HG02885 (cell line): ENCODE measurements at regions not wholly inside any gene's neighbourhood (a gene's known extent, or its start where the extent isn't known, plus 50 kb on each side); places are given as distances from the start of the nearest gene placed in this dataset.

Source experiments
- ATAC-seq: cut with Tn5 transposase; IDR thresholded peaks from one replicate; pipeline ENCODE4 v1.9.1; 2021; ENCODE audit warnings: mild to moderate bottlenecking; ENCODE audit not compliant: unreplicated experiment, poor library complexity

DNA sequence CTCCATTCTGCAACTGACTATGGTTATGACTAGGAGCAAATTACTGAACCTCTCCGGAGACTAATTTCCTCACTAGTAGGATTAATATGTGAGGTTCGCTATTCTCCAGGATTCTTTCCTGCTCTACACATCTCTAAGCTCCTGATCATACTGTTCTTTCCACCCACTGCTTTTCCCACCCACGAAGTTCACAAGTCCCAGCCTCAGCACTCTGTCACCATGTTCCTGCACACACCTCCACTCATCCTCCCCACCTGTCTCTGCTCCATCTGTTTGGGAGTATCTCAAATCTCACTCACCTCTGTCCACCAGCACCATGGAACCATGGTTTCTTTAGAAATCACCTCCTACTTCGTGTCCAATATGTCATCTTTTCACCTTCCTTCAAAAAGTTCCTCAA is 185.3 kb downstream of the LRATD1 start:
- no peak for ATAC-seq

DNA sequence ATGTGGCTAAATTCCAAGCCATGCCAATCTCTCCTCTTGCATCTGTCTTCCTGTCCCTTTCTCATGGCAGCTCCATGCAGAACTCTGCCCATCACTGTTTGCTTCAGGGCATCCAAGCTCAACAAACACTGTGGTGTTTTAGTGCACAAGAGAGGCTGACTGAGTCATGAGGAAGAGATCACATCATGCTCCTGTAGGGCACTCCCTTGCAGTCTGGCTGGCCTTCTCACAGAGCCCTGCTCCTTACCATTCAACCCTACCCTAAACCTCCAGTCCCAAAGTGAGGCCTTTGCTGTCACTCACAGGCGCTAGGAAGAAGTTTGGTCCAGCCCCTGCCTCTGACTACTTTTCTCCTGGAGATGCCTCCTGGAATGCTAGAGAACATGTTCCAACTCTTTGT is 194.0 kb downstream of the LRATD1 start:
- no peak for ATAC-seq

DNA sequence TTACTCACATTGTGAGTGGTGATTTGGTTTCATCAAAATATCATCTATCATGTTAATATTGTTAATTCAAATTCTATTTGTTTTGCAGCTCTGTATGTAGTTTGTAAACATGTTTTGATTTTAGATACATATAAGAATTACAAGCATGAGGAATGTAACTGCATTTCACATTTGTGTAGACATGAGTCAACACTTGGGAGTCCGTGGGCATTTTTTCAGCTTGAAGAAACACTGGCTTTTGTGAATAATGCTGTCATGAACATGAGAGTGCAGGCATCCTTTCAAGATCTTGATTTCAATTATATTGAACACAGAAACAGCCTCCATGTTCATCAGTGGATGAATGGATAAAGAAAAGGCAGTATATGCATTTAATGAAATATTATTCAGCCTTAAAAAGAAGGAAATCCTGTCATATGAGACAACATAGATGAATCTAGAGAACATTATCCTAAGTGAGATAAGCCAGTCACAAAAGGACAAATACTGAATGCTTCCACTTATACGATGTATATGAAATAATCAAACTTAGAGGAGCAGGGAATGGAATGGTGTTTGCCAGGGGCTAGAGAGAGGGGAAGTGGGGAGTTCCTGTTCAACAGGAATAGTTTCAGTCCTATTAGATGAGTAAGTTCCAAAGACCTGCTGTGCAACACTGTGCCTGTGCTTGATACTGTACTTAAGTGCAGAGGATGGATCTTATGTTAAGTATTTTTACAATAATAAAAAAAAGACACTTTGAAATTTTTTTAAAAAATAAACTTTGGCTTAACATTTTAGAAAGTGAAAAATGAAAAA is 194.9 kb downstream of the LRATD1 start:
- no peak for ATAC-seq

DNA sequence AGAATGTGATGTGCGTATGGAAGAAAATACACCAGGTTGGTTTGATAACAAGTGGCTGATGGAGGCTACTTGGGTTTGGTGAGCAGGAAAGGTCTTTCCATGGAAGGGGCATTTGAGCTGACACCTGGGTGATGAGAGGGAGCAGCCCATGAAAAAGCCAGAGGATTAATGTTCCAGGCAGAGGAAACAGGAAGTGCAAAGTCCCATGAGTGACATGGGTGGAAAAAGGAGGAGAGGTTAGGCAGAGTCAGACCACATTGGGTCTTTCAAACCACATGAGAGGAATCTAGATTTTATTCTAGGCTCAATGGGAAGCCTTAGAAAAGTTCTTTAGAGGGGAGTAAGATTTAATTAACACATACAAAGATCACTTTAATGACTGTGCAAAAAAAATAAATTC is 195.7 kb downstream of the LRATD1 start:
- ATAC-seq = no peak

DNA sequence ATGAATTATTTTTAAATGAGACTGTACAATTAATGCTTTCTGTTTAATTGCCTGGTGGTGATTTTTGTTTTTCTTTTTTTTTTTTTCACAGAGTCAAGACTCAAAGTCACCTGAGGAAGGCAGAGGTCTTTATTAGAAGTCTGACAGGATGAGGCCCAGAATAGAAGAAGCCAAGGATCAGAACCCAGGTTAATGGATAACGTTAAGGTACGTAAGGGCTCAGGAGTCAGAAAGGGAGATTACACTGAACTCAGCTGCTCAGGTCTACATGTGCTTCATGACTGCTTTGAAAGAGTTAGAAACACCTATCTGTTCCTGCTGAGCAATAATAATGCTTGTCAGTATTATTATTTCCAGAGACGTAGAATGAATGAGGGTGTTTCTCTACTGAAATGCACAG is 196.5 kb downstream of the LRATD1 start:
- ATAC-seq = no peak

DNA sequence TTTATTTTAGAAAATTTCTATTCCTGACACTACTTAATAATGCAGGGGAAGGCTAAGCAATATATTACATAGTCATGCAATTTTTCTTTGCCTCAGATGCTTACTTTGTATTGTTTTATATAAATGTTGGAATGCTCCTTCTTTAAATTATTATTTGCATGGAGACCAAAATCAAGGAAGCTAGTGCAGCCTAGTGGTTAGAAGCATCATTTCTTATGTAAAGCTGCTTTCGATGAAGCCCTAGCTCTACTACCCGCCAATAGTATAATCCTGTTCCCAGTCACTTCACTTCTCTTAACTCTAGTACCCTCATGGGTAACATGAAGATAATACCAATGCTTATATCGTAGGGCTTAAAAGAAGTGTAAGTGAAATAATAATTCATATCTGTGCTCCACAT is 198.9 kb downstream of the LRATD1 start:
- no peak for ATAC-seq

DNA sequence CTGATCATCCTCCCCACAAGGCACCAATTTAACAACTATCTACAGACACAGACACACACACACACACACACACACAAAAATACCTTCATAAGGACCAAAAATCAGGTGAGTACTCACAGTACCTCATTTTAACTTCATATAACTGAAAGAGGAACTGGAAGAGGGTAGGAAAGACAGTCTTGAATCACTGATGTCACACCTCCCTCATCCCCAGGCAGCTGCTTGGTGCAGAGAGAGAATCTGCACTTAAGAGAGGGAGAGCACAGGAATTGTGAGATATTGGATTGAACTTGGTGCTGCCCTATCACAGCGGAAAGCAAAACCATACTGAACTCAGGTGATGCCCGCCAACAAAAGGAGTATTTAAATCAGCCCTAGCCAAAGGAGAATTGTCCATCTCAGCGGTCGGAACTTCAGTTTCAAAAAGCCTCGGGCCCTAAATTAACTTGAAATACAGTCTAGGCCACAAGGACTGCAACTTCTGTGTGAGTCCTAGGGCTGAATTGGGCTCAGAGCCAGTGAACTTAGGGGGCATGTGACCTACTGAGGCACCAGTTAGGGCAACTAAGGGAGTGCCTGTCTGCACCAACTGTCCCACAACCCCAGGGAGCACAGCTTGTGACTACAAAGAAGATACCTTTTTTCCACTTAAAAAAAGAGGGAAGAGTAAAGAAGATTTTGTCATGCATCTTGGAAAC is 211.1 kb downstream of the LRATD1 start:
- peak; percentile 77 for ATAC-seq

DNA sequence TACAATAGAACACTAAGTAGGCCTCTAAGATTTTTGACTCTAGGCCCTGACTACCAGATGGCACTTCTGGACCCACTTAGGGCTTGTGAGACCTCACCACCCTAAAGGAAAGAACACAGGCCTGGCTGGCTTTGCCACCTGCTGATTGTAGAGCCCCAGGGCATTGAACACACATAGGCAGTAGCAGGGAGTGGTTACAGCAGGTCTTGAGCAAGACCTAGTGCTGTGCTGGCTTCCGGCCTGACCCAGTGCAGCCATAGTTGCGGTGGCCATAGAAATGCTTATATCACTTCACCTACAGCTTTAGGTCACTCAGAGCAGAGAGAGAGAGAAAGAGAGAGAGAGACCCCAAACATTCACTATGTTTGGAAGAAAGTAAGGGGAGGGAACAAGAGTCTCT is 223.2 kb downstream of the LRATD1 start:
- ATAC-seq = no peak

DNA sequence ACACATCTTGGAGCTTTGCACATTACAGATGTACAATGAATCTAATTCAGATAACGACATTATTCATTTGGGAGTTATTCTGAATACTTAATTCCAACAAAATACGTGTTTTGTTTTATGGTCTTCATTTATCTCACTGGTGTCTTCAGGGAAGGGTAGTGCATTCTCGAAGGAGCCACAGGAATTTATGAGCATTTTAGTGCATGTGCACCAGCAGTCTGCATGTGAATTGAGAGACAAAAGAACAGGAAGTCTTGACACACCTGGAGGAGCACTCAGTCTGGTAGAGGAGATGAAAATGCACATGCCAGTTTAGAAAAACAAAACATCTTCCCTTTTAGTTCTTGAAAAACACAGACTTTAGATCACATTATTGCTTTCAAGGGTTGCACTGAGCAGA is 228.7 kb downstream of the LRATD1 start:
- peak; percentile 33 for ATAC-seq

DNA sequence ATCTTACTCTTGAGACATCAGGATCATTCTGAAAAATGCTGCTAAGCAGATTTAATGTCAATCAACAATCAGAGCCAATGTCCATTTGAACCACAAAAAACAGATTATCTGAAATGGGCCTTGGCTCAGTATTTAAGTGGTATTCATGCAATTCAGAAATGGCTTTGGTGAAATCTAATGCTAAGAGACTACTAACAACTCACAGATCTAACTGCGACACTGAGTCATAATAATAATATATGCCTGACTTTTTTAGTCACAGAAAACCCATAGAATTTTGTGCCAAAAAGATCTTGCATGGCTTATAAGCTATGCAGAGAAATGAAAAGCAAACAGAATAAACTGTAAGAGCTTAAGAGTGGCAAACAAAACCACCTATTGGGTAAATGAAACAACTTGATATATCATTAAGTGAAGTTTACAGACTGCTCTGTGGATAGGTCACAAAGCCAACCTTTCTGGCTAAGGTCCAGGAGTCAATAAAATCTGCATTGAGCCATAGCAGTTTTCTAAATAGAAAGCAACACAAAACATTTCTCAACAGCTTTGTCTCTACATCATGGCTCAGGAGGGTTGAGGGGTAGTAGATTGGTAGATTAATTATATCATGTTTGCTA is 234.3 kb downstream of the LRATD1 start:
- ATAC-seq = no peak

DNA sequence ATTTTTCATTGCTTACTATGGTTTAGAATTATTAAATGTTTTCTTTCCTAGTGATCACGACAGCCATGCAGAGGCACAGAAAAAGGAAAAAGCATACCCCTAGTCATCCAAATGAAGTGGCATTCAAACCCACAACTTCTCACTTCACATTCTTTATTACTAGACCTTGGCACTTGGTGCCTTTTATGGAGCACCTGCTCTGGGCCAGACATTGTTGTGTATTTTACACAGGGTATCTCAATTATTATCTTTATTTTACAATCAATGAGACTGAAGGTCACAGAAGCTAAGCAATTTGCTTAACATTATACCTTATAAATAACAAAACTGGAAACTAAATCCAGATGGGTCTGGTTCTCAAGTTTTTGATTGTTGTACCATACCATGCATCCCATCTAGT is 235.3 kb downstream of the LRATD1 start:
- ATAC-seq = no peak

DNA sequence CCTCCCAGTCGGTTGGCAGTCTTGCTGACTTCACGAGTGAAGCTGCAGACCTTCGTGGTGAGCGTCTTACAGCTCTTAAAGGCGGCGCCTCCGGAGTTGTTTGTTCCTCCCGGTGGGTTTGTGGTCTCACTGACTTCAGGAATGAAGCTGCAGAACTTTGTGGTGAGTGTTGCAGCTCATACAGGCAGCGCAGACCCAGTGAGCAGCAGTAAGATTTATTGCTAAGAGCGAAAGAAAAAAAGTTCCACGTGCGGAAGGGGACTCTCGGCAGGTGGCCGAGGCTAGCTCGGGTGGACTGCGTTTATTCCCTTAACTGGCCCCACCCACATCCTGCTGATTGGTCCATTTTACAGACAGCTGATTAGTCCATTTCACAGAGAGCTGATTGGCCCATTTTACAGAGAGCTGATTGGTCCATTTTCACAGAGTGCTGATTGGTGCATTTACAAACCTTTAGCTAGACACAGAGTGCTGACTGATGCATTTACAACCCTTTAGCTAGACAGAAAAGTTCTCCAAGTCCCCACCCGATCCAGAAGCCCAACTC is 240.3 kb downstream of the LRATD1 start:
- ATAC-seq = no peak

DNA sequence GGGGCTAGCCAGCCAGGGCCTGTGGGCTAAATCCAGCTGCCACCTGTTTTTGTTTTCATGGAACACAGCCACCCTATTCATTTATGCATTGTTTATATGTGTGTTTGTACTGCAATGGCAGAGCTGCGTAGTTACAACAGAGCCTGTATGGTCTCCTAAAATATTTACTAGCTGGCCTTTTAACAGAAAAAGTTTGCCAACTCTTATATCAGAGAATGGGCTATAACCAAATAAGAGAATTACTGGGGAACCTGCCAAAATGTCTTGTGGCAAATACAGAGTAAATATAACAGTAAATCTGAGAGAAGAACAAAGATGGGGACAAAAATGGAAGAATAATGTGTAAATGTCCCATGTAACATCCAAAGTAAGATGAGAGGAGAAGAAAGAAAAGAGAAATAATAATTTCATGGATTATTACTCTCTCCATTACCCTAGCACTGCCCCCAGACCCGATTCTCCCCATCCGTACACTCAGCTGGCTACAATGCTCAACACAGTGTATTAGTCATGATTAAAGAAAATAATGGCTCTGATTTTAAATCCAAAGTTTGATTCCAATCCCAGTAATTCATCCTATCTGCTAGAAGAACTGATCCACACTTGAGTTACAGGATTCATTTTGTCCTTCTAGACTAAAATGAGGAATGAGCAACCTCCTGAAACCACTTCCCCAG is 249.3 kb downstream of the LRATD1 start:
- no peak for ATAC-seq

DNA sequence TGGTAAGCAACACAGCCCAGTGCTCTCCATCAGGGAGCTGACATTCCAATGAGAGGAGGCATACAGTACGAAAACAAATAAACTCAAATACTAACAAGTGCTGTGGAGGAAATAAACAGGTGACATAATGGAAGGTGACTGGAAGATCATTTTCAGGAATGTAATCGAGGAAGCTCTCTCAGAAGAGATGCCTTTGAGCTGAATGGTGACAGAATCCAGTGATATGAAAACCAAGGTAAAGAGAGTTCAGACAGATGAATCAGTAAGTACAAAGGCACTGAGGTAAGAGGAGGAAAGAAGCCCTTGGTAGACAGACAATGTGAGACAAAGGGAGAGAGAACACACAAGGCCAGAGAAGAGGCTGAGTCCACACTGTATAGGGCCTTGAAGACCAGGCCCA is 252.1 kb downstream of the LRATD1 start:
- ATAC-seq = no peak

DNA sequence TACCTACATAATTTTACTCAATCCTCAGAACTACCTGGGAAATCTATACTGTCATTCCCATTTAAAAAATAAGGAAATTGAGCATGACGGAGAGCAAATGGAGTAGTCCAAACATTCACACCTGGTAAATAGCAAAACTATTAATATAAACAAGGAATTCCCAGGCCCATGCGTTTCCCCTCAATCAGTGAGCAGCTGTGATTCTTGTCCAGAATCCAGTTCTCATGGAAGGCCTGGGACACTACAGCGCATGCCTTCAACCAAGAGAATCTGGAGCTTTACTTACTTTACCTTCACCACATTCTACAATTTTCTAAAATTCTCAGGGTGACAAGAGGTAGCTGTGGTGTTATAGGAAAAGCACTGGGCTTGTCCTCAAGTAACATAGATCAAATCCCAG is 259.0 kb downstream of the LRATD1 start:
- no peak for ATAC-seq

DNA sequence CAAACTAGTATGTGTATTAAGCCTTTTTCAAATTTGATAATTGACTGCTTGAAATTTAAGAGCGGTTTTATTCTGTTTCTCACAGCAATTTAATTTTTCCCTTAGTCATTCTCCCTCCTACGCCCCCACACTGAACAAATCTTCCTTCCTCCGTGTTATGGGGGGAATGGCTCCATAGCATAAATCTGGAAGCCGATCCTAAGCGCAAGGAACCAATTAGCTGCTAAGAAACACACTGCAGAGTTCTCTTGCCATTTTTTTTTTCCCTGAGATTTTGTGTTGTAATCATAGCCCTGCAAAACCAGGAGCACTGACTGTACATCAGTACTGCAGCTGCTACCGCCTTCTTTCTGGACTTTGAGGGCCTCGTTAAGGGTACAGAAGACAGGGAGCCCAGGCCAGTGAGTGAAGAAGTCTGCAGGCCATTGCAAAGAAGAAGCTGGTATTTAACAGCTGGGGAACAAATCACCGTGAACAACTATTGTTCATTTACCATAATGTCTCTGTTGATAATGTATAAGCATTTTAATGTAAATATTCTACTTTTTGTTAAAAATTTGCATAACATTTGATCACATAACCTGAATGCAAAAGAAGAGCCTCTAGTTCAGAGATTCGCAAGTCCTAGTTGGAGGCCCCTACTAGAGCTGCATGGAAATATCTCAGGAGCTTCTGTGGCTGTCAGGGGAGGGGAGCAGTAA is 264.0 kb downstream of the LRATD1 start:
- ATAC-seq = no peak

DNA sequence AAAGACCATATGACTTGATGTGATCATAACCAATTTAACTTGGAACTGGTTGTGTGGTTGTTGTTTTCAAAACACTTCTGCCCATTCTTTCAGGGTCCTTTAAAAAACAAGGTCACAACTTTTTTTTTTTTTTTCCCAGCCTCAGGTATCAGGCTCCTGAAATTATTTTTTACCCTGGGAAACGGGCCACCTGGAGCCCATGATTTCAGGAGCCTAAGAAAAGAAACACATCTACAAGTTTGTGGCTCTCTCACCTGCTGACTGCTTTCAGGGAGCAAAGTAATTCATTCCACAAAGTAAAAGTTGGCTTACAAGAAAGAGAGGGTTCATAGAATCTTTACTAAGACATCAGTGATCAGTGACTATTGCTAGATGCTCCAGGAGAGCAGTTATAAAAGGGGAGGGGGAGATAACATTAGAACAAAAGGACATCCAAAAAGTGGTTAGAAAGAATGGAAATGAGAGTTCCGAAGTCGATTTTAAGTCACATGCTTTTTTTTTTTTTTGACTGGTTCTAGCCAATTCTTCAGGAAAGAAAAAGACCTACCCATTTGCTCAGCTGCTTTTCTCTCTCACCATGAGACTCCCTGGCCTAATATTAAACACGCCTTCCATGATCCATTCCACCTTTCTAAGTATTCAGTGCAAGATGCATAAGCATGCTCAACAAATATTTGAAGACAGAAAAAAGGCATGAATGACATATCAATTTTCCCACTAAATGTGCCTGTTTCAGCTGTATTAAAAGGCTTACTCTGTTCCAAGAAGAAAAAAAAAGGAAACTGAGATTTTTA is 267.3 kb downstream of the LRATD1 start:
- no peak for ATAC-seq

DNA sequence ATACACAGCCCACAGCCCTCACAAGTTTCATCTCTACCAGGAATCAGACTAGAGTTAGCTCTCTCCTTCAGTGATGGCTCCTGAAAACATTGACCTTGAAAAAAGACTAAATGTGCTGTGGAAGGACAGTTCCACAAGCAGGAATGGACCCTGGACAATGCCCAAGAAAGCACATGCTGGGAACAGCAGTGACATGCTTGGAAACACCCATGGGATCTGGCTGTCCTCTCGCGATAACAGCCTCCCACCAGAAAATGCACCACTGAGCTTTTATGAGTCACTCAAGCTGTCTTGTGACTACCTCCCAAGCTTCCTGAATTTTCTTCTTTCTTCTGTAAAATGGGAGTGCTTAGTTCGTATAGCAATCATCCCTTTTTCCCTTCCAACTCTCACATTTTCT is 269.2 kb downstream of the LRATD1 start:
- ATAC-seq = no peak

DNA sequence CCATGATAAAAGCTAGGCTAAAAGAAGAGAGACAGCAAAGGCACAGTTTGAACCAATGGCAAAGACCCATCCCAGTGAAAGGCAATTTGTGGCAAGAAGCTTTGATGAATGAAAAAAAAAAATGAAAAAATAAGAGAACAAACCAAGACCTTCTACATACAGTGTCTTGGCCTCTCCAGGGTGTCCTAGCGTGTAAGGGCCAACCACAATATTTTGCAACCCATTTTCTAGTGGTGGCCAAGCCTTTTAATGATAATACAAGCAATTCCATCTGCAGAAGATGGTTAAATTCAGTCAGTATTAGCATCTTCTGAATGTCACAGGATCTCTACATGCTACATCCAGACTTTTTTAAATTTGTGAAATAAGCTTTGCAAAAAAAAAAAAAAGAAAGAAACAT is 270.4 kb downstream of the LRATD1 start:
- ATAC-seq = no peak
